Omental fat pad (tissue), 3 donors: ENCODE measurements at regions not wholly inside any gene's neighbourhood (a gene's known extent, or its start where the extent isn't known, plus 50 kb on each side); places are given as distances from the start of the nearest gene placed in this dataset.

Experiments
- ATAC-seq: fragments of 150-250 bp; one replicate; pipeline ENCODE4 v1.9.1; 2016; ENCODE audit warnings: mild to moderate bottlenecking, moderate library complexity; ENCODE audit not compliant: low FRiP score
- DNase-seq: peaks from one replicate; pipeline ENCODE4 v3.0.0-alpha.2; 2019; ENCODE audit warnings: low spot score
- TF ChIP-seq, protein P1 (sequence below), 3 donors: fragments of 450-650 bp; IDR thresholded peaks; one replicate each; pipeline ENCODE4 v1.5.1; 2016 to 2017; ENCODE audit warnings: antibody characterized with exemption in 3 of 3, mild to moderate bottlenecking in 3 of 3, moderate library complexity in 2 of 3

DNA sequence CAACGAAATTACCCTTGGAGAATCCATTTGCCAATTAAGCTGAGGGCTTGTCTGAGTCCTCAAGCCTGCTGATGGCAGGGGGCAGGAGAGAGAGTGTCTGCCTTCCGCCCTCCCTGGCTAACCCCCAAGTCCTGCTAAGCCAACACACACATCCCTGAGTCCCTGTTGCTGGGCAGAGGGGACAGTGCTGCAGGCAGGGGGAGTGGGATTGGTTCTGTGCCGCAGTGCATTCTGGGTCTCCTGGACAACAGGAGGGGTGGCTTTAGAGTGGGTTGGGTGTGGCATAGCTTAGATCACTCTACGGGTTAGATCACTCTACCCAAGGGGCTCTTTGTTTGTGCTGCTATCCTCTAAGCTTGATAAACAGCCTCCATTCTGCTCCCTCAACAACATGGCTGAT, 427.7 kb downstream of the CDK5RAP2 start:
- DNase-seq (no peak), ATAC-seq (no peak)
- TF ChIP-seq, protein P1, sequence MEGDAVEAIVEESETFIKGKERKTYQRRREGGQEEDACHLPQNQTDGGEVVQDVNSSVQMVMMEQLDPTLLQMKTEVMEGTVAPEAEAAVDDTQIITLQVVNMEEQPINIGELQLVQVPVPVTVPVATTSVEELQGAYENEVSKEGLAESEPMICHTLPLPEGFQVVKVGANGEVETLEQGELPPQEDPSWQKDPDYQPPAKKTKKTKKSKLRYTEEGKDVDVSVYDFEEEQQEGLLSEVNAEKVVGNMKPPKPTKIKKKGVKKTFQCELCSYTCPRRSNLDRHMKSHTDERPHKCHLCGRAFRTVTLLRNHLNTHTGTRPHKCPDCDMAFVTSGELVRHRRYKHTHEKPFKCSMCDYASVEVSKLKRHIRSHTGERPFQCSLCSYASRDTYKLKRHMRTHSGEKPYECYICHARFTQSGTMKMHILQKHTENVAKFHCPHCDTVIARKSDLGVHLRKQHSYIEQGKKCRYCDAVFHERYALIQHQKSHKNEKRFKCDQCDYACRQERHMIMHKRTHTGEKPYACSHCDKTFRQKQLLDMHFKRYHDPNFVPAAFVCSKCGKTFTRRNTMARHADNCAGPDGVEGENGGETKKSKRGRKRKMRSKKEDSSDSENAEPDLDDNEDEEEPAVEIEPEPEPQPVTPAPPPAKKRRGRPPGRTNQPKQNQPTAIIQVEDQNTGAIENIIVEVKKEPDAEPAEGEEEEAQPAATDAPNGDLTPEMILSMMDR (IDR thresholded peaks at IDR 0.05), result no peak

DNA sequence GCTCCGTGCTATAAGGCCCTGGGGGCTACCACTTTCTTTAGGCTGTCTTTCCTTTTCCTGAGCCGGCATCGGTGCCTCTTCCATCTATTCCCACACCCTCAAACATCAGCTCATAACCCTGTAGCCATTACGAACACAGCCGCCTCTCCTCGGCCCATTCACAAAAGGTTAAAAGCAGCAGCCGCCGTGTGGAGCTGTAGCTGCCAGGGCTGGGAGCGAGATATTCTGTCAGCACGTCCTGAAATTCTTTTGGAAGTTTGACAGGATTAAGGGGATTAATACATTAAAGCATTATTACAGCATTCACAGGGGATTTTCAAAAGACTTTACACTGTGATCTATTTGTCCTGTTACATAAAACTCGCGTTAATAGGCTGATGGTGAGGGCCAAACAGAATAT, 428.2 kb downstream of the CDK5RAP2 start:
- DNase-seq, result no peak
- no peak for ATAC-seq
- TF ChIP-seq, protein P1 (IDR thresholded peaks at IDR 0.05), result no peak

DNA sequence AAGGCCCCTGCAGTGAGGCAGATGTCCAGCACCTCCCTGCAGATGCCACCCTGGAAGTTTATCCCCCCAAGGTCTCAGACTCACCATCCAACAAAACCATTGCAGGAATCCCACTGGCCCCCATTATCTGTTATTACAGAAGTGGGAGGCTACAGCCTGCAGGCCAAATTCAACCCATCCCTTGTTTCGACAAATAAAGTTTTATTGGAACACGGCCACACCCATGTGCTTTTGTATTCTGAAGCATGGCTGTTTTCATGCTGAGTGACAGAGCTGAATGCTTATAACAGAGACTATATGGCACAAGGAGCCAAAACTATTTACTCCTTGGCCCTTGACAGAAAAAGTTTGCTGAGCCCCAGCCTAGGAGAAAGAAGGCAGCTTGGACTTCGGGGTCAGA, 428.8 kb downstream of the CDK5RAP2 start:
- no peak for DNase-seq
- ATAC-seq, result no peak
- TF ChIP-seq, protein P1 (IDR thresholded peaks at IDR 0.05), result no peak

DNA sequence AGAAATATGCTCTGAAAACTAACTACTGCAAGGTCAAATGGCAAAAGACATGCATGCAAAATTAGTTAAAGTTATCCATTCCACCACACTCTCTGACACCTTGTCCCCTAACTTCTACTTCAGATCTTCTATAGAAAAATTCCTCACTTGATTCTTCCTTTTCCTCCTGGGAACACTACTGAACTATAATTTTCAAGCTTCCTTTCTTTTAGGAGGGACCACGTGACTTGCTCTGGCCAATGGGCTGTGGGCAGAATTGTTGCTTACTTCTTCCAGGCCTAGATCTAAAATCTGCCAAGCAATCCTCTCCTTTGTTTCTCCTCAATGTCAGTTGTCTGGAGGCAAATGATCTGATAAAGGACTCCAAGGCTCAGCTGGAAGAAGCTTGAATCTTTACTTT, 441.0 kb downstream of the CDK5RAP2 start:
- TF ChIP-seq, protein P1 (IDR thresholded peaks at IDR 0.05), result no peak
- ATAC-seq, result no peak
- DNase-seq, result no peak

DNA sequence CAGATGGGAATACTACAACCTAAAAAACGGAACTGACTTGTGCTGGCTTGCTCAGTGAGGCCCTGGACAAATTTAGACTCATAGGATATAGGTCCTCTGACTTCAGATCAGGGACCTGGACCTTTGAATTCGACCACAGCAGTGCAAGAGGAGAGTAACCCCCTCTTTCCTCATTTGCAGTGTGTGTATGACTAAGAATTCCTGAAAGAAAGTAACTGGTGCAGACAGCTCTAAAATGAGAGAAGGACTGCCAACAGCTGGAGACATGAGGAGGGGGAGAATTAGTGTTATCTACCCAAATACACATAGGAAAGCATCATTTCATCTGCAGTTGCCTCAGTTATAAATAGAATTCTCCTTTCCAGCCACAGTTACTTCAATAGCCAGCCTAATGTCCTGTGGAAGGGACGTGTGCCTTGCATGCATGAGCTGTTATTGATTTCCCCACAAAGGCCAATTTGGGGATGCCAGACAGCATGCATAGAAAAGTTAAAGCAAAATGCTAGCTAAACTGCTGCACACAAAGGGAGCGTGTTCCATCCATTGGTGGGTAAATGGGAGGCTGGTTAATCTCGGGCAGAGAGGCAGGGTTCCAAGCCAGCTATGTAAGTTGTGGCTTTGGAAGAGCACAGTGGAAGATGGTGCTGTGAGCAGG, 442.7 kb downstream of the CDK5RAP2 start:
- ATAC-seq (no peak), DNase-seq (no peak)
- TF ChIP-seq, protein P1 (IDR thresholded peaks at IDR 0.05), result no peak

DNA sequence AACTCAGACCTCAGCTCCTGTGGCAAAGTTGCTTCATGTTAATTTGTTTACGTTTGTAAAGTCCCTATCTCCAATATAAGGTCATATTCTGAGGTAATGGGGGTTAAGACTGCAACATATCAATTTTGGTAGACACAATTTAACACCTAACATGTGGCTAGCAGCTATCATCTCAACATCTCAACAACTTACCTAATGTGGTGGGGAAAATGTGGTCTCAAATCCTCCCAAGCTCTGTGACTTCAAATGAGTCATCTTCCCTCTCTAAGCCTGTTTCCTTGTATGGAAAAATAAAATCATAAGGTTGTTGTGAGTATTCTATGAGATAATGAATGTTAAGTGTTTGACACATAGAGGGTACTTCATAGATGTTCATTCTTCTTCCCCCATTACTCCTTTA, 443.3 kb downstream of the CDK5RAP2 start:
- ATAC-seq, result no peak
- TF ChIP-seq, protein P1 (IDR thresholded peaks at IDR 0.05), result no peak

DNA sequence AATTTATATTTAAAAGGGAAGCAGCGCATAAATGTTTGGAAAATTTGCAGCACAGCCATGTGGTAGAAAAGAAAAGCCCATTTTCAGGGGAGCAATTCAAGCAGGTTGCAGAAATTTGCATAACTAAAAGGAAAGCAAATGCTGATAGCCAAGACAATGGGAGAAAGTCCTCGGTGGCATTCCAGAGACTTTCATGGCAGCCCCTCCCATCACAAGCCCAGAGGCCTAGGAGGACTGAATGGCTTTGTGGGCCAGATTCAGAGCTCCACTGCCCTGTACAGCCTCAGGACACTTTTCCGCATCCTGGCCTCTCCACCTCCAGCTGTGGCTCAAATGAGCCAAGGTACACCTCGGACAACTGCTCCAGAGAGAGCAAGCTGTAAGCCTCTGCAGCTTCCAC, 462.9 kb downstream of the CDK5RAP2 start:
- no peak for ATAC-seq
- TF ChIP-seq, protein P1 (IDR thresholded peaks at IDR 0.05), result no peak
- DNase-seq, result no peak

More for the DNA sequence above, 443.3 kb downstream of the CDK5RAP2 start:
- no peak for DNase-seq
